ENCODE measurements at regions not wholly inside any gene's neighbourhood (a gene's known extent, or its start where the extent isn't known, plus 50 kb on each side); places are given as distances from the start of the nearest gene placed in this dataset.
A peak's percentile ranks its signal among the peaks of the same experiment; 100 is the strongest.

DNA sequence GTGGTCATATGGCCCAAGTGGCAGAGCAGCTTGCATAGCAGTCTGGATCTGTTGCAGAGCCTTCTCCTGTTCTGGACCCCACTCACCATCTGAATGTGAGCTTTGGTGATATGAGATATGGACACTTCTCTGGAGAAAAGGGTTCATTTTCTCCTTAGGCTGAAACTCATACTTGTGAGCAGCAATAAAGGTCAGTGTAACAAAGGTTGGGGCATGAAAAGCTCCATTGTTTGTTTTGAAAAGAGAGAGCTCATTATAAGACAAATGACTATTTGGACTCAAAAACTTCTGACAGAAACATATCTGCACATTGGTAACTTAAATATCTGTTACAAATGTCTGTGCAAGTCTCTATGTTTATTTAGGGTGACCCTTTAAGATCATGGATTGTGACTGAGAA lies 517.3 kb downstream of the MFSD1 start:
- TF ChIP-seq, protein P1, sequence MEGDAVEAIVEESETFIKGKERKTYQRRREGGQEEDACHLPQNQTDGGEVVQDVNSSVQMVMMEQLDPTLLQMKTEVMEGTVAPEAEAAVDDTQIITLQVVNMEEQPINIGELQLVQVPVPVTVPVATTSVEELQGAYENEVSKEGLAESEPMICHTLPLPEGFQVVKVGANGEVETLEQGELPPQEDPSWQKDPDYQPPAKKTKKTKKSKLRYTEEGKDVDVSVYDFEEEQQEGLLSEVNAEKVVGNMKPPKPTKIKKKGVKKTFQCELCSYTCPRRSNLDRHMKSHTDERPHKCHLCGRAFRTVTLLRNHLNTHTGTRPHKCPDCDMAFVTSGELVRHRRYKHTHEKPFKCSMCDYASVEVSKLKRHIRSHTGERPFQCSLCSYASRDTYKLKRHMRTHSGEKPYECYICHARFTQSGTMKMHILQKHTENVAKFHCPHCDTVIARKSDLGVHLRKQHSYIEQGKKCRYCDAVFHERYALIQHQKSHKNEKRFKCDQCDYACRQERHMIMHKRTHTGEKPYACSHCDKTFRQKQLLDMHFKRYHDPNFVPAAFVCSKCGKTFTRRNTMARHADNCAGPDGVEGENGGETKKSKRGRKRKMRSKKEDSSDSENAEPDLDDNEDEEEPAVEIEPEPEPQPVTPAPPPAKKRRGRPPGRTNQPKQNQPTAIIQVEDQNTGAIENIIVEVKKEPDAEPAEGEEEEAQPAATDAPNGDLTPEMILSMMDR (conservative IDR thresholded peaks at IDR 0.05), result no peak
- no peak for DNase-seq (ENCODE audit: extremely low spot score, unreplicated experiment)
- no peaks in the 10 kb centered on the region for H3K36me3 Mint-ChIP-seq
- no peak overlapping the region for H3K27ac Mint-ChIP-seq
- no peaks in the 10 kb centered on the region for H3K27me3 Mint-ChIP-seq
- H3K4me3 Mint-ChIP-seq, result no peak overlapping the region
- no peaks in the 10 kb centered on the region for H3K9me3 Mint-ChIP-seq
- no peaks in the 10 kb centered on the region for H3K4me1 Mint-ChIP-seq (ENCODE audit: unreplicated experiment)

DNA sequence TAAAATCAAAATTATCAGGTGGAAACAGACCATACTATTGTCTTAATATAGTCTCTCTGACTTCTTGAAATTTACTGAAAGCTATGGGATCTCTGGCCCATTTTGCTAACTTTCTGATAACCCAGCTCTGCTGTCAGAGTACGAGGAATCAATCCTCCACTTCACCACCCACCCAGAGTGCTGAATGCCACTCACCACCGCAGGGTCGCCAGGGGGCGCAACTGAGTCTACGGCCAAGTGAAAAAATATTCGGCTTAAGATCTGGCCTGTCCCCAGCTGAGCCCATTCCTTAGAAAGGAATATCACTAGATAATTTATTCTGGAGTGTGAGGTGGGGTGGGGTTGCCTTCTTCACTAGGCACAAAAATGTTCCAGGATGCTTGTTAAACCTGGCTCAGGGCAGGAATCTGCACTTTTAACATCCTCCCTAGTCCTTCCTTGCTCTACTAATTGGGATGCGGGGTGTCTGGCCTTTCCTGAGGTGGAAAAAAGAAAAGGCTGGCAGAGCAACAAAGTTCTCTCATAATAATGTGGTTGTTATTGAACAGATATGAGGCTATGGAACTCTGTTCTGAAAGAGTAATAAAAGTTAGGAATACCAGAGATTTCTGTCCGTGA lies 520.6 kb downstream of the MFSD1 start:
- Mint-ChIP-seq H3K4me1 (ENCODE audit: unreplicated experiment) (no peaks in the 10 kb centered on the region), H3K27ac (no peak overlapping the region), H3K27me3 (no peaks in the 10 kb centered on the region), H3K9me3 (no peaks in the 10 kb centered on the region), H3K4me3 (no peak overlapping the region), H3K36me3 (no peaks in the 10 kb centered on the region)
- TF ChIP-seq, protein P1 (conservative IDR thresholded peaks at IDR 0.05), result peak; percentile 83
- no peak for DNase-seq (ENCODE audit: extremely low spot score, unreplicated experiment)

DNA sequence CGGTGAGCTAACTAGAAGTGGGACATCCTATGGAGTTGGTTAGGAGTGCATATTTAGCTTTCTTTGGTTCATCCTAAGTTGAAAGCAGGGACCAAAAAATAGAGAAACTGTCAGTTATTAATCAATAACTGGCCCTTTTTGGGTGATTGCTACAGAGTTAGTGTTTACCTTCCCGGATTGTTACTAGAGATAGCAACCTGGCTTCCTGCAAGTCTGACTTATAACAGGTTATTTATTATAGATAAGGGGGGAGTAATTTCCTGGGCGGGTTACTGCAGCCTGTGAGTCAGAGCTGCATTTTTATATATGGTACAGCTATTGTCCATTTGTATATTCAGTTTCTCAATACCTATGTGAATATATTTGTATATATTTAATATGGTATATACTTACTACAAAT lies 522.0 kb downstream of the MFSD1 start:
- no peaks in the 10 kb centered on the region for H3K4me1 Mint-ChIP-seq (ENCODE audit: unreplicated experiment)
- no peaks in the 10 kb centered on the region for H3K27me3 Mint-ChIP-seq
- DNase-seq (ENCODE audit: extremely low spot score, unreplicated experiment), result no peak
- no peaks in the 10 kb centered on the region for H3K9me3 Mint-ChIP-seq
- H3K36me3 Mint-ChIP-seq, result no peaks in the 10 kb centered on the region
- no peak overlapping the region for H3K27ac Mint-ChIP-seq
- H3K4me3 Mint-ChIP-seq, result no peak overlapping the region
- TF ChIP-seq, protein P1 (conservative IDR thresholded peaks at IDR 0.05), result no peak

DNA sequence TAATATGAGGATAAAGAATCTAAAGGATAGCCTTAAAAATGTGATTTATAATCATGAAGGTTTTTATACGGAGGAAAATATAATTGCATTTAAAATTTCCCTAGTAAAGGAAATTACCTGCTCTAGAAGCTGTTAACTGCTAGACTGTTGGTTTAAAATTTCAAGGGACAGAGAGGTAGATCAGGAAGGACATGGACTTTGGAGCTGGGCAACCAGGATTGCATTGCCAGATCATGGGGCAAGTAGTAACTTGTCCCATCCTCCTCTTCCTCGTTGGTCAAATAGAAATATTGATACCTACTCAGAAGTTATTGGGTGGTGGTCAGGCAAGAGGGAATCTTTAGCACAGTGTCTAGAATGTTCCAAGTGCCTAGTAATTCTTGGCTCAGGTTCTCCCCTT lies 525.1 kb downstream of the MFSD1 start:
- no peak overlapping the region for H3K27ac Mint-ChIP-seq
- no peaks in the 10 kb centered on the region for H3K27me3 Mint-ChIP-seq
- H3K4me1 Mint-ChIP-seq (ENCODE audit: unreplicated experiment), result no peaks in the 10 kb centered on the region

DNA sequence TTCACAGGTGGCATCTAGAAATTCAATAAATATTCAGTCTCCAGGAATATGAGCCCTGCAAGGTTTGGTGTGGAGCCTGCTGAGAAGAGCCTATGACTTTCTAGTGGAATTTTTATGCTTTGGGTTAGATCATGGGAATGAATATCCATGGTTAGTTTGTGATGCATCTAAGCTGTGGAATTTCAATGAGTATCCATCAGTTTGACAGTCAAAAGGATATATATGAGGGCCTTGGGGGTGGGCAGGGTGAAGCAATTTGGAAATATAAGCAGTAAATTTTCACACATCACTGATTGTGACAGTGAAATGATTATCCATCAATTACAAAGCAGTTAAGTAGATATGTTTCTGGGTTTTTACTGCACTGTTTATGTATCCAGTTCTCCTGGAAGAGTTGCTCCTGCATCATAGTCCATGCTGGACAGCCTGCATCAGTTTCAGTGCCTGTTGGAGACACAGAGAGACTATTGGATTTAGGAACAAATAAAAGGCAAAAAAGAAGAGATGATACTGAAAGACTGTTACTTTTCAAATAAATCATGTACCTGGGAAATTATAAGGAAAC lies 530.8 kb downstream of the MFSD1 start:
- no peak overlapping the region for H3K4me3 Mint-ChIP-seq
- TF ChIP-seq, protein P1 (conservative IDR thresholded peaks at IDR 0.05), result no peak

More for the DNA sequence above, 525.1 kb downstream of the MFSD1 start:
- DNase-seq (ENCODE audit: extremely low spot score, unreplicated experiment), result no peak
- H3K36me3 Mint-ChIP-seq, result no peaks in the 10 kb centered on the region
- H3K9me3 Mint-ChIP-seq, result no peaks in the 10 kb centered on the region
- H3K4me3 Mint-ChIP-seq, result no peak overlapping the region
- TF ChIP-seq, protein P1 (conservative IDR thresholded peaks at IDR 0.05), result no peak

More for the DNA sequence above, 530.8 kb downstream of the MFSD1 start:
- Mint-ChIP-seq H3K27ac (no peak overlapping the region), H3K9me3 (no peaks in the 10 kb centered on the region), H3K27me3 (no peaks in the 10 kb centered on the region), H3K36me3 (no peaks in the 10 kb centered on the region), H3K4me1 (ENCODE audit: unreplicated experiment) (no peaks in the 10 kb centered on the region)
- no peak for DNase-seq (ENCODE audit: extremely low spot score, unreplicated experiment)
